Activated CD4-positive, CD25-positive, alpha-beta regulatory T cell (primary cell): ENCODE measurements at regions not wholly inside any gene's neighbourhood (a gene's known extent, or its start where the extent isn't known, plus 50 kb on each side); places are given as distances from the start of the nearest gene placed in this dataset.

ENCODE experiments used
- DNase-seq, 4 experiments: peaks; one replicate each; lab custom pipeline; 2025; lab: John Stamatoyannopoulos, UW

DNA sequence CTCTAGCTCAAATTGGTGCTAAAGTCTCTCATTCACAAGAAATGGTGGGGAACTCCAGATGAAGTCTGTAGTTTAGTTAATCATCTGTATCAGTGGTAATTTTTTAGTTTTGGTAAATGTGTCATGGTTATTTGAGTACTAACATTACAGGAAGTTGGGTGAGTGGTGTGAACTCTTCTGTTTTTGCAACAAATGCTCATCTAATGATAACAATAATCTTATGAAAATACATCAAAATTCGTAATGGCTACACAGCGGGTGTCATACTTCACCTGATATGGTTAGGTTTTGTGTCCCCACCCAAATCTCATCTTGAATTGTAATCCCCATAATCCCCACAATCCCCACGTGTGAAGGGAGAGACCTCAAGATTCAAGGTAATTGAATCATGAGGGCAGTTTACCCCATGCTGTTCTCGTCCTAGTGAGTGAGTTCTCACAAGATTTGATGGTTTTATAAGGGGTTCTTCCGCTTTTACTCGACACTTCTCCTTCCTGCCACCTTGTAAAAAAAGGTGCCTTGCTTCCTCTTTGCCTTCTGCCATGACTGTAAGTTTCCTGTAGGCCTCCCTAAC is 209.3 kb upstream of the FOXN3 start:
- no peak for DNase-seq

DNA sequence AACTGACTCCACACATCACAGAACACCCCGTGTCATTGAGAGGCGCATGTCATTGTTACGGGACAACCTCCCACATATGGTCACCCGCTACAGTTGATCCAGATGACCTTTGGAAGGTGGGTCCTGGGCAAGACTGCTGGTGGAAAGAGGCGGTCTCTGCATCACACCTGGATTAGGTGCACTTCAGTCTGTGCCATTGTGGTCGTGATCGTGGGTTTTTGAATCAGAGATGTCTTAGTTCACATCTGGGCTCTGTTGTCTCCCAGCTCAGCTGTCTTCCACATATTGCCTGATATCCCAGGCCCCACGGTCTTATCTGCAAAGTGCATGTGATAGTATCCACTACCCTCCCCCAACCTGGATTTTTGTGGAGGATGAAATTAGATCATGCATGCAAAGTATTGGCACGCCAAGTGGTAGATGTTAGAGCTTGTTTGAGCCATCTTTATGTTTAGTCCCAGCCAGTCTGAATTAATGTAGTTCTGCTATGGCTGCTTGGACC is 208.7 kb upstream of the FOXN3 start:
- DNase-seq = no peak

- DNase-seq = no peak
These were observed 208.2 kb upstream of the FOXN3 start for GRCh38 chr14:89625244-89625713.

- no peak for DNase-seq
These were observed 207.6 kb upstream of the FOXN3 start for GRCh38 chr14:89624500-89625156.

- DNase-seq = no peak
These were observed 205.0 kb upstream of the FOXN3 start for GRCh38 chr14:89621791-89622638.

GRCh38 chr14:89621009-89621421 is 204.0 kb upstream of the FOXN3 start:
- peak in 1 of 4 experiments; percentile 20 for DNase-seq

DNA sequence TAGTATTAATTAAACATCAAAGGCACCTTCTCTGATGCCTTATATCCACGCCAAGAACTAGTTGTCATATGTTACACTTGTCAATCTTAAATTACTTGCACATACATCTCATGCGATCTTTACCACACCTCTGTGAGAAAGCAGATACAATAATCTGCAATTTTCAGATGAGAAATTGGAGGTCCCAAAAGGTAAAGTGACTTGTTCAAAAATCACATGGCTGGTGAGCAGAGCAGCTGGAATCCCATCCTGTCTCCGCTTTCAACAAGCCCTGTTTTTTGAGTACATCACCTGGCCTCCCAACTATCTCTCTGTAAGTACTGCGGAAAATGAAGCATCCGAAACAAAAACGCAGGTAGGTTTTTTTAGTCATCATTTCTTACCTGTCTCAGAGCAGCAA is 203.4 kb upstream of the FOXN3 start:
- DNase-seq = no peak

DNA sequence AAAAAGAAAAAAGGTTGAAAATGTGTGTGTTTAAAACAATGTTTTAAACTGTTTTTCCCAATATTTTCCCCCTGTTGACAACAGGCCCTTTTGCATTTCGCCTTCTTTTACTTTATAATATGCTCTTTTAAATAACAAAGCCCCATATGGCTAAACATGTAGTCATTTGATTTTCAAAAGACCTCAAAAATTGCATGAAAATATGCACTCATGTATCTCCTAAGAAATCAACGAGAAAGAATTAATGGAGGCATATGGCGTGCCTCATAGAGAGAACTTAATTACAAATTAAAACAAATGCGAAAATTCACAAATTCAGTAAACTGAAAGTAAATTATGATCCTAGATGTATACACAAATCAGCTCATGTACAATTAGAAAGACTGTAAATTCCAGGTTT is 202.6 kb upstream of the FOXN3 start:
- DNase-seq = no peak

DNA sequence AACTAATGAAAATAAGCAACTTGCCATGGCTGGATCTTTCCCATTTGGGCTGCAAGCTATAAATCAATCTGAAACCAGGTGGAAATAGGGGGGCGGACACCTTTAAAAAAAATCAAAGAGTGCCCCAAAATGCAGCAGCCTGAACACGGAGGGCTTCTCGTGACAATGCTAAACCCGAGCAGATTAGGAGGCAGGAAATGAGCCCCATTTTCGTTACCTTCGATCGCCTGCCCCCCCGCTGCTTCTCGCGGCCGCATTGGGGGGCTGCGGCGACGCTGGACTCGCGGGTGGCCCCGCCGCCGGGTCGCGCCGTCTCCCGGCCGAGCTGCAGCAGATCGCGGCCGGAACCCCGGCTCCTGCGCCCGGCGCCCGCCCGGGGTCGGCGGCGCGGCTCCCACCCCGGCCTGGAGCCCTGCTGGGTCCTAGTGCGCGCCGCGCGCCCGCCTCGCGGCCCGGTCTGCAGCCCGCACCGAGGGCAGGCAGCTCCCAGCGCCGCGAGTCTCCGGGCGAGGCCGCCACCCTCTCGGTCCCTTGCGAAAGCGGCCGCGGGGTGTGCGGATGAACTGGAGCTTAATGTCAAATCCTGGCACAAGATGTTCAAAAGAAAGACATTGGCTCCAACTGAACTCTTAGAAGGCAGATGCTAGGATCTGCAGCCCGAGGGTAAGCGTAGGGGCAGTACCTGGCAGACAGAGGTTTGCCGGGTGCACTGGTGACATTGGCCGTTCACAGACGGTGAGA is 201.9 kb upstream of the FOXN3 start:
- DNase-seq = peak in 3 of 4 experiments; percentile 25 to 52 (median 52)

DNA sequence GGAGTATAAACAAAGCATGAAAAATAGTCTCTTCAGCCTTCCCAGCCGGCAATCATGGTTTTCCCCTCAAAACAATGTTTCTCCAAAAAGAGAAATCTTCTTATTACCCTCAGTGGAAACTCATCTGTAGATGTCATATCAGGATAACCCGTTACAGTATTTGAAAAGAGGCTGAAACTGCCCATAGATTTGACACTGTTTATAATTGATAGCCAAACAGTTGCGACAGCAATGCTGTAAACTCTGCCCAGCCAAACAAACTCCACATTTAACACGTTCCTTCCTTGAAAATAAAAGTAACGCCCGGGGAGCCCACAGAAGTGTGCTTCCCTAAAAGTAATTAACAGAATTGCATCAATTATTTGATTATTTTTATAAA is 201.3 kb upstream of the FOXN3 start:
- no peak for DNase-seq

- peak in 1 of 4 experiments; percentile 10 for DNase-seq
These were observed 200.7 kb upstream of the FOXN3 start for GRCh38 chr14:89617481-89618329.

- DNase-seq = no peak
These were observed 199.9 kb upstream of the FOXN3 start for GRCh38 chr14:89616852-89617341.

DNA sequence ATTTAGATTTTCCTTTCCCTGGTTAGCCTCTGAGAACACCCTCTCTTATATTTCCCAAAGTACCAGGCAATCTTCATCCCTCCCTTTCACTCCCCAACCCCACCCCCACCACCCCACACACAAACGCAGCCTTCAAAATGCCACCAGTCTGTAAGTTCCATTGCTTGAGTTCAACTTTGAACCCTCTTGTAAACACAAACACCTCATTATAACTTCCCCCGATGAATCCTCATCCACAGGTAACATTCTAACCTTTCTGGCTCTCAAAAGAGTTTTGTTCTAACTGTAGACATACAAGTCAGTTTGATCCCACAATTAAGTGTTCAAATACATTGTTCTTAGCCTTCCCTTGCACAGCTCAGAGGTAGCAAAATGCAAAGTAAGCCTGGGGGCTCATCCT is 199.4 kb upstream of the FOXN3 start:
- DNase-seq = no peak

DNA sequence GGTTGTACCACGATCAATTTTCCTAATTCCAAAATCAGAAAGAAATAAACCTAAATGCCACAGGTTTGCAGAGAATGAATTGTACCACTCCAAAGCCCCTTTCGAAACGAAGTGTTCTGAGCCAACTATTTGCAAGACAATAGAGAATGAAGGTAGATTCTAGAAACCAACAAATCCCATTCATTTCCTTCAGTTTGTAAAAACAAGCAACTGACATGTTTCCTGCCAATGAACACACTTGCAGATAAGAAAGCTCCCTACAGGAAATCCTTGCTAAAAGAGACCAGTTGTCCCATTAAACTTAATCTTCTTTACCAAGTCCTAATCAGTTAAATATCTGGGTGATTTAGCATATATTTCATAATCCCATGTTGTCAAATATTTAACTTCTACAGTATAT is 198.4 kb upstream of the FOXN3 start:
- no peak for DNase-seq

- DNase-seq = no peak
These were observed 197.1 kb upstream of the FOXN3 start for GRCh38 chr14:89614009-89614691.

GRCh38 chr14:89613260-89614008 is 196.4 kb upstream of the FOXN3 start:
- DNase-seq = no peak

DNA sequence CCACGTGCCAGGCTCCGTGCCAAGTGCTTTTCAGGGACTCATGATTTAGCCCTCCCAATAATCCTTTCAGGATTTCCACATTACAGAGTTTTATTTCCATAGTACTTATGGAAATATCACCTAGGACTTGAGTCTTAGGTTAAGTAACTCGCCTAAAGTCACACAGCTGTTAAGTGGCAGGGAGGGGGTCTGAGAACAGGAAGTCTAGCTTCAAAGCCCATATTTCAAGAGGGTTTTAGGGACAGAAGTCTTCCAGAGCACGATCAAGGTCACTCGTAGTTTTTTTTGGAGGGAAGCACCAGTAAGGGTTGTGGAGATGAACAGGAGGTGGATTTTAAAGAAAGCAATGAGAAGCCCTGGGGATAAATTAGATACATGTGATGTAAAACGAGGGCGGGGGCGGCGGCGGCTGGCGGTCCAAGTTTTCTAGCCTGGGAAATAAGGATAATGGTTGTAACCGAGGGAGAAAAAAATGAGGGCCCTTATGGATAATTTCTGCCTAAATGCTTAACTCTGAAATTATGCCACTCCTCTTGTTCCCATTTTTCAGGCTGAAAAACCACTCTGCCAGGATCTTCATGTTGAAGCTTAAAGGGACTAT is 192.6 kb upstream of the FOXN3 start:
- DNase-seq = no peak

GRCh38 chr14:89607453-89607852 is 190.4 kb upstream of the FOXN3 start:
- no peak for DNase-seq

DNA sequence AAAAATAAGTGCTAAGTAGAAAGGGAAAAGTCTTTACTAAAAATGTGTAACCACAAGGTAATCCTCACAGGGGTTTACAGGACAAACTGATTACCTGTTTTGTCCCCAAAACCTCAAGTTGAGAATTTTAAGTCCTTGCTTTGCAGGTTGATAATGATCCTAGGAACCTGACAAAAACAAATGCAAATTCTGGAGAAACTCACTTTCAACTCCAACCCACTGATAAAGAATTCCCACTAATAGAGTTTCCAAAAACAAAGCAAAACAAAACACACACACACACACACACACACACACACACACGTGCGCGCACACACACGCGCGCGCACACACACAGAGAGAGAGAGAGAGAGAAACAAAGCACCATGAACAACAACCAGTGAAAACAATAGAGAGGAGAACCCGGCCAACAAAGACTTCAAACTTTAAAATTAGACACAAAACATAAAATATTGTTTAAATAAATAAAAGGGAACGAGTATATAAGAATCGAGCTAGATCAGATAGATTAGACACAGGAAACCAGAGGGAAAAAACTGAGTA is 187.0 kb upstream of the FOXN3 start:
- no peak for DNase-seq
